ENCODE measurements at regions not wholly inside any gene's neighbourhood (a gene's known extent, or its start where the extent isn't known, plus 50 kb on each side); places are given as distances from the start of the nearest gene placed in this dataset.

GRCh38 chr17:45680360-45680759 is 103.8 kb upstream of the CRHR1 start:
- no peak for DNase-seq (ENCODE audit: low read depth)

DNA sequence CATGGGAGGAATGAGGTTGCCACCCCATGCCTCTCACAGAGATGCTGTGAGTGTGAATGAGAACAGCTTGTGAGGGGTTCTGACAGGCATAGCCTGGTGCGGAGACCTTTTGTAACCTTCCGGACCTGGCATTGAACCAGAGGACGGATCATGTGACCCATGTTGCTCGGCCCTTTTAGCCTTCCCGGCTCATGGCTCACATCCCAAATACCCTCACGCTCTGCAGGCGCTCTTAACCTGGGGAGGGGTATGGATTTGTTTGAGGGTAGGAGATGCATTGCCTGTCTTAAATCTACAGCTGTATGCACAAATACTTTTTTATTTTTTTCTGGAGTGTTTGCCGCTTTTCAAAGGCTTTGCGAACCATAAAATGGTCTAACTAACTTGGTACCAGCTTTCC is 102.4 kb upstream of the CRHR1 start:
- no peak for DNase-seq (ENCODE audit: low read depth)

DNA sequence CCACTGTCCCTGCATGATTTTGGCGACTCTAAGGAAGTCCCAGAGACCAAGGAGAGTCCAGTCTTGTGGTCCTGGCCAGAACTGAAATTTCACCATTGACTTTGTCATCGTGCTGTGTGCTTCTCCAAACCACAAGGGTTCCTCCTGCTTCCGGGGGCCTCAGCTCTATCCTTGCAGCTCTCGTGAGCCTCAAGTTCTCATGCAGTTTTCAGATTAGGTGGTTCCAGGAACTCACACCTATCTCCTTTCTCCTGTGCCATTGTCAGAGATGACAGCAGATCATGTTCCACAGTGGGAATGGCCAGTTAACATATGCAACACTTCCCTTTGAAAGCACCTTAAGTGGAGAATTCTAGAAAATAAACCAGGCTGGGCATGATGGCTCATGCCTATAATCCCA is 97.9 kb upstream of the CRHR1 start:
- no peak for DNase-seq (ENCODE audit: low read depth)

DNA sequence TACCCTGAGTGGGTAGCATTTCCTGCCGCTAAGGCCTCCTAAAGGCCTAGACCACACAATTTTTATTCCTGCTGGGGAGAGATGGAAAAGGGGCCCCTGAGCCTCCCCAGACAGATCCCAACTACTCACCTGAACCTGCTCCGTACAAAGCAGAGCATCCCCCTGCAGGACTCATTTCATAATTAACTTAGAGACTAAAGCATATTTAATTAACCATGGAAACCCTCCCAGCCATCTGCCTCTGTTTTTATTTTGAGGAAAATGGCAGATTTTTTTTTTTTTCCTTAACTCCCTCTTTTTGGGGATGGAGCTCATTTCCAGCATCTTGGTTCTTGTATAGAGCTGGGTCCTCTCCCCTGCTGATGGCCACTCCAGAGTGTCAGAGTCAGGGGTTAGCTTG is 96.5 kb upstream of the CRHR1 start:
- DNase-seq (ENCODE audit: low read depth), result no peak

- no peak for DNase-seq (ENCODE audit: low read depth)
These were observed 95.8 kb upstream of the CRHR1 start for GRCh38 chr17:45688353-45688752.

- DNase-seq (ENCODE audit: low read depth), result no peak
These were observed 95.3 kb upstream of the CRHR1 start for GRCh38 chr17:45688820-45689219.

DNA sequence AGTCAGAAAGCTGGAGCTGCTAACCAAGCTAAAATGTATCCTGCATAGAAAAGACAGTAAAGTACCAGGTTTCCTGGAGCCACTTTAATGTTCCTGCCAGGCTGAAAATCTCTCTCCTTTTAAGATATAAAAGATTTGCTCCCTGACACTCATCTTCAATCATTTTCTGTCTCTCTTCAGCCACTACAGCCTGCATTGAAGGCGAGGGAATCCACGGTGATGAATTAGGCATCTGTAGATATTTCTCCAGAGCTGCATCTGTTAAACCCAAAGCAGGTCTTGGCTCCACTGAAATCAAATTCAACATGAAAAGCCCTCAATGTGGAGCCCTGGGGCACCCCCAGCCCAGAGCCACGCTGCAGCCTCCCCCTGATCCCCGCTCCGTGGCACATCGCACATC is 94.7 kb upstream of the CRHR1 start:
- DNase-seq (ENCODE audit: low read depth), result no peak

DNA sequence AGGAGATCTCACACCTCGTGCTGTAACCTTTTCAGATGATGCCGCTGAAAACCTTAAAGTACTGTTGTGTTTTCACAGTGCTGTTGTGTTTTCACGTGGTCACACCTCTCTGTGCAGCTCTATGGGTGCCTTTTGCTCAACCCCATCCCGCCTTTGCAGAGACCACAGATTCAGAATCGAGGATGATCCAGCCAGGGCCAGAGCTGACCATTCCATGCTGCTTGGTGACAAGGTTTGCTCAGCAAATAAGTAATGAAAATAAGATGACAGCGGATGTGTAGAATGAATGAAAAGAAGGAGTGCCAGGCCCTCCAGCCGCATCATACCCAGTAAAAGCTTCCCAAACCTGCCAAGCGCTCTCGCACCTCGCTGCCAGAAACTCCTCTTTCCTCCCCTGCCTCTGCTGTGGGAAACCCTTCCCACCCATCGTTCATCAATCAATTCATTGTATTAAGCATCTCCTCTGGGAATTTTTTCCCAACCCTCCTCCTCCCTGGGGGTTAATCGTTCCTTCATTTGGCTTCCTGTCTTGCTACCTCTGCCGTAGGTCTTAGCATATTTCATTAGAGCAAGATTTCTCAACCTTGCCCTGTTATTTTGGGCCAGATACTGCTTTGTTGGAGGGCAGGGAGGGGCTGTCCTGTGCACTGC is 93.4 kb upstream of the CRHR1 start:
- DNase-seq (ENCODE audit: low read depth), result no peak

- no peak for DNase-seq (ENCODE audit: low read depth)
These were observed 91.5 kb upstream of the CRHR1 start for GRCh38 chr17:45692661-45693060.

GRCh38 chr17:45693792-45694191 is 90.3 kb upstream of the CRHR1 start:
- DNase-seq (ENCODE audit: low read depth), result no peak

DNA sequence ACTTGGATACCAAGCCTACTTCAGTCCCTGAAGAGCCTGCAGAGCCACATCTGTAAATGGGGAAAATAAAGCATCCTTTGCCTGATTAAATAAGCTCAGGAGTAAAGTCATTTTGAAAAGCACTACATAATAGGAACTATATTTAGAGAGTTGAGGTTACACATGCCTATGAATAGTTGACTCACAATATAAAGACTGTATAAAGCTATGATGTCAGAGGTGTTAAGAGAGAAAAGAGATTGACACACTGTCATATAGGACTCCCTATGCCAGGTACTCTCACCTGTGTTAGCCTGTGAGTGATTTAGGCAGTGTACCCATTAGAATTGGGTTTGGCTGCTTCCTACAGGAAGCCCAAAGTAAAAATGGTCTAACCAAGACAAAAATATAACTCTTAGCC is 87.7 kb upstream of the CRHR1 start:
- DNase-seq (ENCODE audit: low read depth), result no peak

DNA sequence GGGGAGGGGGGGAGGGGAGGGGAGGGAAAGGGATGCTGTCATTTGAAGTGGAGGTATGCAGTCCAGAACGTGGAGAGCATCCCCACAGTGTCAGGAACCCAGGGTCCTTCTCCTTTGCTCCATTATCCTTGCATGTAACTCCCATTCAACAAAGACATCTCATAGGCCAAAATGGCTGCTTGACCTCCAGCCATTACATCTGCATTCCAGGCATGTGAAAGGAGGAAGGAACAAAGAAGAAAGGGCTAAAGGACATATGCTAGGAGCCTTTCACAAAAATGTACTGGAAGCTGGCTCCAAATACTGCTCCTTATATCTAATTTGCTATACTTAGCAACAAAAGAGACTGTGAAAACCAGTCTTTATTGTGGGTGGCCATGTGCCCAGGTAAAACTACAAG is 87.0 kb upstream of the CRHR1 start:
- DNase-seq (ENCODE audit: low read depth), result no peak

DNA sequence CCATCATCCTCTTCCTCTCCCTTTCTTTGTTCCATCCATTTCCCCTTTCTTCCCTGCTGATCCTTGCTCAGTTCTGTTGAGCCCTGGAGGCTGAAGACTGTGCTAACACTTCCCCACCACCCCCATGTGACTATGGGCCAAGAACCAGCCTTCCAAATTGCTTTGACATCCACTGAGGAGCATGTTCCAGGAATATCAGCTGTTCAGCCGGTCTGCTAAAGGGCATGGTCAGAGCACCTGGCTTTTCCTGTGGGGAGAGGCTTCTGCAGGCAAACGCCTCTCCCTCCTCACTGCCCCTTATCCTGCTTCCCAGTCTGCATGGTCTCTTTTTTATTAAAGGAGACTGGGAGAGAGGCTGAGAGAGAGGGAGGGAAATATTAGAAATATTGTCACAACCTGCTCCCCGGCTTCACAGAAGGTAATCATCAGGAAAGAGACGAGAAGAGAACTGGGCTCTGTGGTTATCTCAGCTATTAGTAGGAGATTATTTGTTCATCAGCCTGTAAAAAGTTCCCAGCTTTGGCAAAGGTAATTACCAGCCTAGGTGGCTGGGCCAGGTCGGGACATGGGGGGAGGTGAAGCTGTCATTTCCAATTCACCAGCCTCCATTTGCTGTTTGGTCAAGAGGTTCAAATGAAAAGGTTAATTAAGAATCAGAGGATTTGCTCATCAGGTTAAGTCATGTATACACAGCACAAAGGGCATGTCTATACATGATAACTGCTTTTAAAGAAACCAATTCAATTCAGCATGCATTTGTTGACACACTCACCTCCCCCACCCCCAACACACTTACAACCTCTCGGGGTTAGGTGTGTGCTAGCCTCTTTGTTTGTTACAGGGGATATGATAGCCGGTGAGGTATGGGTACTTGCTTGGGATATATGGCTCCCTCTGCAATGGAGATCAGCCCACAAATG is 83.7 kb upstream of the CRHR1 start:
- no peak for DNase-seq (ENCODE audit: low read depth)

GRCh38 chr17:45702666-45703266 is 81.4 kb upstream of the CRHR1 start:
- no peak for DNase-seq (ENCODE audit: low read depth)

- no peak for DNase-seq (ENCODE audit: low read depth)
These were observed 80.8 kb upstream of the CRHR1 start for GRCh38 chr17:45703348-45703747.

GRCh38 chr17:45703806-45704205 is 80.3 kb upstream of the CRHR1 start:
- DNase-seq (ENCODE audit: low read depth), result no peak

DNA sequence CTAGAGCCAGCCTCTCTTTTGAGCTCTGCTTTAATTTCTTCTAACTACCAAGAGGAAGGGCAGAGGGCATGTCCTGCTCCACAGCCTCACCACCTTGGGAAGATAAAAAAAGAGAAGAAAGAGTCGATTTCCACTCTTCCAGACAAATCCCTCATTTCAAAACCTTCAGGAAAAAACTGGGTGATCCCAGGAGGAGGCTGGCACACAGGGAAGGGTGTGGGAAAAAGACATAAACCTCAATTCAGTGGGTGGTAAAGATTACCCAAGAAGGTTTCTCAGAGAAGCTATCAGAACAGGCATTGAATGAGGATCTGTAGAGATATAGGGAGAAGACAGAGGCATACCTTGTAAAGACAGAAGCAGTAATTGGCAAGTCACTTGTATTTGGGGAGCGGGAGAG is 79.9 kb upstream of the CRHR1 start:
- DNase-seq (ENCODE audit: low read depth), result no peak

GRCh38 chr17:45705123-45706009 is 78.8 kb upstream of the CRHR1 start:
- DNase-seq (ENCODE audit: low read depth), result peak; percentile 86

- no peak for DNase-seq (ENCODE audit: low read depth)
These were observed 78.1 kb upstream of the CRHR1 start for GRCh38 chr17:45706033-45706432.

GRCh38 chr17:45708707-45709290 is 75.3 kb upstream of the CRHR1 start:
- DNase-seq (ENCODE audit: low read depth), result no peak

DNA sequence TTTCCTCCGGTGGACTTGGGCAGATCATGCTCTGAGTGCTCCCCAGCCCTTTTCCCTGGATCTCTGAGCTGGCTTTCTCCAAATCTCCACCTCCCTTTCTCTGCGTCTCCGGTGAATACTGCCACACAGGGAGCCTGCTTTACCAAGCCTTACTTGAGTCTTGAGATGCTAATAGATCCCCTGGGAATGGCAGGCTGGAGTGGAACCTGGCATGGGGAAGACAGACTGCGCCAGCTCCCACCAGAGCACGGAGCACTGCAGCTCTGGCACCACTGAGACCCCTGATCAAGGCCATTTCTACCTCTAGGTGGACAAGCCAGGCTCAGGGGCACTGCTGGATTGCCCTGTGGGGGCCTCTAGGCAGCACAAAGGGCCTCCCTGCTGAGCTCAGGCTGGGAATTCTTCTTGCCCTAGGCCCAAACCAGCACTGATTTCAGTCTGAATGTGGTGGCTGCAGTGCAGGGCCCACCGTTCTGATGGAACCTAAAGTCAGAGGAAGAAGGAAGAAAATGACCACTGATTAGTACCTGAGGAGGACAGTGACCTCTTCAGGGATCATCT is 74.3 kb upstream of the CRHR1 start:
- DNase-seq (ENCODE audit: low read depth), result no peak

All from Daoy (cell line).